PFSK-1 (cell line): ENCODE measurements at regions not wholly inside any gene's neighbourhood (a gene's known extent, or its start where the extent isn't known, plus 50 kb on each side); places are given as distances from the start of the nearest gene placed in this dataset.

Experiments
- FOXP2 ChIP-seq: optimal IDR thresholded peaks from 2 replicates; pipeline ENCODE3; 2011; ENCODE audit warnings: borderline replicate concordance, control low read depth, inconsistent platforms; ENCODE audit not compliant: insufficient read depth; ENCODE audit errors: extremely low read length, extremely low read depth
- POLR2AphosphoS5 ChIP-seq: IDR thresholded peaks from 2 replicates; pipeline ENCODE4 v1.6.1; 2012; ENCODE audit warnings: low read depth, mild to moderate bottlenecking, control low read depth, low read length, moderate library complexity
- REST ChIP-seq, 2 experiments: IDR thresholded peaks; 2 replicates each; pipeline versions ENCODE4 v1.6.1 to v1.8.0; 2011 to 2012; ENCODE audit warnings: low read depth in 2 of 2, low read length in 2 of 2, control low read depth in 1 of 2, inconsistent platforms in 1 of 2, mild to moderate bottlenecking in 1 of 2, moderate library complexity in 1 of 2; ENCODE audit not compliant: insufficient read depth in 1 of 2
- SIN3A ChIP-seq: IDR thresholded peaks from 2 replicates; pipeline ENCODE4 v1.6.1; 2012; ENCODE audit warnings: mild to moderate bottlenecking, low read length, moderate library complexity, borderline replicate concordance; ENCODE audit not compliant: insufficient read depth
- TAF1 ChIP-seq: IDR thresholded peaks from 2 replicates; pipeline ENCODE4 v1.6.1; 2012; ENCODE audit warnings: low read length, control low read depth, borderline replicate concordance; ENCODE audit not compliant: insufficient read depth

- no peak for TF ChIP-seq FOXP2
- no peak for TF ChIP-seq POLR2AphosphoS5
- no peak for TF ChIP-seq TAF1
These were observed 232.5 kb upstream of the POU1F1 start for GRCh38 chr3:87508921-87509320.

- no peak for TF ChIP-seq POLR2AphosphoS5
- no peak for TF ChIP-seq TAF1
- TF ChIP-seq REST (IDR thresholded peaks at IDR 0.05; ENCODE audit: insufficient read depth in 1 of 2, low read depth in 2 of 2, low read length in 2 of 2) = no peak
- TF ChIP-seq FOXP2 = no peak
- TF ChIP-seq SIN3A = no peak
These were observed 231.4 kb upstream of the POU1F1 start for GRCh38 chr3:87507753-87508152.

GRCh38 chr3:87503900-87504498 lies 227.6 kb upstream of the POU1F1 start:
- TF ChIP-seq POLR2AphosphoS5 (no peak), FOXP2 (no peak), TAF1 (no peak), SIN3A (no peak)

- TF ChIP-seq POLR2AphosphoS5 = no peak
- TF ChIP-seq TAF1 = no peak
- TF ChIP-seq SIN3A = no peak
These were observed 224.7 kb upstream of the POU1F1 start for GRCh38 chr3:87501076-87501475.

- TF ChIP-seq POLR2AphosphoS5 (no peak), FOXP2 (no peak), REST (IDR thresholded peaks at IDR 0.05; ENCODE audit: insufficient read depth in 1 of 2, low read depth in 2 of 2, low read length in 2 of 2) (no peak), SIN3A (no peak), TAF1 (no peak)
These were observed 222.1 kb upstream of the POU1F1 start for GRCh38 chr3:87498358-87499080.

- TF ChIP-seq SIN3A (no peak), REST (IDR thresholded peaks at IDR 0.05; ENCODE audit: insufficient read depth in 1 of 2, low read depth in 2 of 2, low read length in 2 of 2) (no peak), POLR2AphosphoS5 (no peak), FOXP2 (no peak), TAF1 (no peak)
These were observed 219.6 kb upstream of the POU1F1 start for GRCh38 chr3:87495938-87496337.
